ENCODE measurements at regions not wholly inside any gene's neighbourhood (a gene's known extent, or its start where the extent isn't known, plus 50 kb on each side); places are given as distances from the start of the nearest gene placed in this dataset.

DNA sequence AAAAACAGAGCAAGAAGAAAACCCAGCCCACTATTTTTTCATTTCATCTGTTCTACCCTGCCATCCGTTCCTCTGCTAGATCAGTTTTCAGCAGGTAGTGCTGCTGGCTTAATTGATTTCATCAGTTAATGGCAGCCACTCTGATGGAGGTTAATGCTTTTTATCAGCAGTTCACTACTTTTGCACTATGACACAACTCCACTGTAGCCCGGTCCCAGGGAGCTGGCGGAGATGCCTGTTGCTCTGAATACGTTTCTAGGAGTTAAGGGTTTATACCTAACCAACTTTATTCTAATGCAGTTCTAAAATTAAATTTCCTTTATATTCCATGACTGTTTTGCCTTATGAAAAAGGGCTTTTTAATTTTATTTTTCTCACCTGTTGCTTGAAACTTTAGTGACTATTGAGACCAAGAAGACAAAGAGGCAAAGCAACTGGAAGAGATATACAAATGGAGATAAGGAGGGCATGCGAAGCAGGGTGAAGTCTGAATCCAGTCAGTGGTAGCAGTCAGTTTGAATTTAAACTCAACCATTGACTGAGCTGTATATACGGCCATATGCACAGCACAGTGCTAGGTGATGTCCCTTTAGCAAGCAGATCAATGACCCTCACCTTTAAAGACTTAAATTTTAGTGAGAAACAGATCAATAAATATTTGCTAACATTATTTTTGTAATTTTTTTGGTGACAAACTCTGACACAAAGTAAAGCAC lies 477.9 kb downstream of the LMO4 start:
- Histone ChIP-seq H2AFZ (ENCODE audit: low read length) (no peak overlapping the region), H3K4me2 (ENCODE audit: low read length) (no peak overlapping the region), H3K36me3 (ENCODE audit: insufficient read depth, low read length) (no peaks in the 10 kb centered on the region; the same call in 1 of the 2 replicates), H3K9me2 (ENCODE audit: low read depth, low read length) (no peaks in the 10 kb centered on the region), H3F3A (ENCODE audit: insufficient read depth, low read length) (no peaks in the 10 kb centered on the region), H3K27ac (ENCODE audit: low read depth, low read length, poor library complexity, severe bottlenecking) (no peak overlapping the region), H3K79me2 (ENCODE audit: insufficient read depth, low read length) (no peaks in the 10 kb centered on the region), H3K27me3 (ENCODE audit: insufficient read depth, low read length) (no peaks in the 10 kb centered on the region), H4K20me1 (ENCODE audit: insufficient read depth, low read length) (no peaks in the 10 kb centered on the region), H3K9me3 (ENCODE audit: low read length) (no peaks in the 10 kb centered on the region; the same call in 1 of the 2 replicates), H3K4me1 (ENCODE audit: insufficient read depth, low read length, severe bottlenecking) (no peaks in the 10 kb centered on the region), H3K9ac (ENCODE audit: low read length) (no peak overlapping the region), H3K4me3 (ENCODE audit: low read depth, low read length, poor library complexity, severe bottlenecking) (no peak overlapping the region)
- TF ChIP-seq, protein P1, sequence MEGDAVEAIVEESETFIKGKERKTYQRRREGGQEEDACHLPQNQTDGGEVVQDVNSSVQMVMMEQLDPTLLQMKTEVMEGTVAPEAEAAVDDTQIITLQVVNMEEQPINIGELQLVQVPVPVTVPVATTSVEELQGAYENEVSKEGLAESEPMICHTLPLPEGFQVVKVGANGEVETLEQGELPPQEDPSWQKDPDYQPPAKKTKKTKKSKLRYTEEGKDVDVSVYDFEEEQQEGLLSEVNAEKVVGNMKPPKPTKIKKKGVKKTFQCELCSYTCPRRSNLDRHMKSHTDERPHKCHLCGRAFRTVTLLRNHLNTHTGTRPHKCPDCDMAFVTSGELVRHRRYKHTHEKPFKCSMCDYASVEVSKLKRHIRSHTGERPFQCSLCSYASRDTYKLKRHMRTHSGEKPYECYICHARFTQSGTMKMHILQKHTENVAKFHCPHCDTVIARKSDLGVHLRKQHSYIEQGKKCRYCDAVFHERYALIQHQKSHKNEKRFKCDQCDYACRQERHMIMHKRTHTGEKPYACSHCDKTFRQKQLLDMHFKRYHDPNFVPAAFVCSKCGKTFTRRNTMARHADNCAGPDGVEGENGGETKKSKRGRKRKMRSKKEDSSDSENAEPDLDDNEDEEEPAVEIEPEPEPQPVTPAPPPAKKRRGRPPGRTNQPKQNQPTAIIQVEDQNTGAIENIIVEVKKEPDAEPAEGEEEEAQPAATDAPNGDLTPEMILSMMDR (IDR thresholded peaks at IDR 0.05; ENCODE audit: low read length) = no peak
- no peak for TF ChIP-seq EZH2 (IDR thresholded peaks at IDR 0.05; ENCODE audit: borderline replicate concordance, low read length)

DNA sequence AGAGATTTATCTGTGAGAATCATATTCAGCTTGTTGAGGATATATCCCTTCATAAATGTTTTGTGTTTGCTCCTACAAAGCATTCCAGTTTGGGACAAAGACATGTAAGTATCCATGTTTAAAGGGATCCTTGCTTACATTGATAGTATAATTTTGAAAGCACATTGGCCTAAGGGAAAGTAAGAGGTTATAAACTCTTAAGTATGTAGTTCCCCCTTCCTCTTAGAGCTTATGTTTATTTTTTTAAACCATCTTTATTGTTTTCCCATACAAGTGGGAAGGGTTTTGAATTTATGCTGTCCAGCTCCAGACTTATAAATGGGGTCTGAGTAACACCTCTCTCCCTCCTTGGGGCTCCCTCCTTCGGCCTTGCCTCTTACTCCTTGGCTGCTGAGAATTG lies 481.5 kb downstream of the LMO4 start:
- Histone ChIP-seq H3K4me2 (ENCODE audit: low read length) (no peak overlapping the region), H3K9me2 (ENCODE audit: low read depth, low read length) (no peaks in the 10 kb centered on the region), H3K79me2 (ENCODE audit: insufficient read depth, low read length) (no peaks in the 10 kb centered on the region), H4K20me1 (ENCODE audit: insufficient read depth, low read length) (no peaks in the 10 kb centered on the region), H3K4me3 (ENCODE audit: low read depth, low read length, poor library complexity, severe bottlenecking) (no peak overlapping the region), H3K27ac (ENCODE audit: low read depth, low read length, poor library complexity, severe bottlenecking) (no peak overlapping the region), H3K36me3 (ENCODE audit: insufficient read depth, low read length) (no peaks in the 10 kb centered on the region; the same call in 1 of the 2 replicates), H3K4me1 (ENCODE audit: insufficient read depth, low read length, severe bottlenecking) (peaks cover 11% of the 10 kb centered on the region), H3K9me3 (ENCODE audit: low read length) (no peaks in the 10 kb centered on the region; the same call in 1 of the 2 replicates), H3K27me3 (ENCODE audit: insufficient read depth, low read length) (no peaks in the 10 kb centered on the region), H2AFZ (ENCODE audit: low read length) (no peak overlapping the region), H3F3A (ENCODE audit: insufficient read depth, low read length) (no peaks in the 10 kb centered on the region), H3K9ac (ENCODE audit: low read length) (no peak overlapping the region)
- TF ChIP-seq EZH2 (IDR thresholded peaks at IDR 0.05; ENCODE audit: borderline replicate concordance, low read length) = no peak

DNA sequence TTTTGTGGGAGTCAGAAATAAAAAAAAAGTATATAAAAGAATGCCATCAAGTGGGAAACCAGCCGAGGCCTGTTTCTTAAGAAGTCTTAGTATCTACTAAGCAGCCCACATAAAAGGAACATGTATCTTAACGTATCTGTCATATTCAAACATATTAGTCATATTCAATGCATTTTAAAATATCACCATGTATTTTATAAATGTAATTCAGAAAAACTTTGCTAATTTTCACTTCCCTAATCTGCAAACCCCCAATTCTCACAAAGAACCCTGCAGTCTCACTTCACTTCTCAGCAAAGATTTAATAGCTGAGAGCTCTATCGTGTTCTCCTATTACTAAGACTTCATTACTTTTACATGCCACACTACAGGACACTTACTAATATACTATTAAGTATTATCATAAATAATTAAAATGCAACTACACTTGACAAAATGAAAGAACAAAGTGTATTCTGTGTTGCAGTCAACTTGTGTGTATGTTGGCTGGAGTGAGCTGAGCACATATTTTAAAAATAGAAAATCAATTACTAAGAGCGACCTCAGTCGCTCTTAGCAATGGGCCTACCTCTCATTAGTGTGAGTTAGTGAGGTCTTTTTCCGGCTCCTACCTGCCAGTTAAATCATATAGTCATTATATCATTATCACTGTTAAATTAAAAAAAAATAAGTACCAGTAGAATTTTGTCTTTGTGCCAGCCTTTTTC lies 484.3 kb downstream of the LMO4 start:
- H3K27me3 ChIP-seq (ENCODE audit: insufficient read depth, low read length) = no peaks in the 10 kb centered on the region
- H3K9ac ChIP-seq (ENCODE audit: low read length) = no peak overlapping the region
- H3K36me3 ChIP-seq (ENCODE audit: insufficient read depth, low read length) = no peaks in the 10 kb centered on the region; the same call in 1 of the 2 replicates
- H2AFZ ChIP-seq (ENCODE audit: low read length) = peak overlapping the region; percentile 28; the same call in 1 of the 2 replicates
- peaks cover 11% of the 10 kb centered on the region for H3K4me1 ChIP-seq (ENCODE audit: insufficient read depth, low read length, severe bottlenecking)
- TF ChIP-seq, protein P1 (IDR thresholded peaks at IDR 0.05; ENCODE audit: low read length) = no peak
- no peak for TF ChIP-seq EZH2 (IDR thresholded peaks at IDR 0.05; ENCODE audit: borderline replicate concordance, low read length)
- no peaks in the 10 kb centered on the region; the same call in 1 of the 2 replicates for H3K9me3 ChIP-seq (ENCODE audit: low read length)
- H3K79me2 ChIP-seq (ENCODE audit: insufficient read depth, low read length) = no peaks in the 10 kb centered on the region
- H3K9me2 ChIP-seq (ENCODE audit: low read depth, low read length) = no peaks in the 10 kb centered on the region
- H3K4me2 ChIP-seq (ENCODE audit: low read length) = peak overlapping the region; percentile 9; the same call in 1 of the 2 replicates
- no peak overlapping the region for H3K27ac ChIP-seq (ENCODE audit: low read depth, low read length, poor library complexity, severe bottlenecking)
- no peaks in the 10 kb centered on the region for H3F3A ChIP-seq (ENCODE audit: insufficient read depth, low read length)
- H3K4me3 ChIP-seq (ENCODE audit: low read depth, low read length, poor library complexity, severe bottlenecking) = no peak overlapping the region
- no peaks in the 10 kb centered on the region for H4K20me1 ChIP-seq (ENCODE audit: insufficient read depth, low read length)

Data from OCI-LY1 (cell line).